Psoas muscle (tissue), 7 donors: ENCODE measurements at regions not wholly inside any gene's neighbourhood (a gene's known extent, or its start where the extent isn't known, plus 50 kb on each side); places are given as distances from the start of the nearest gene placed in this dataset.

Experiments used
- ATAC-seq, 4 donors: fragments of 200-7000 bp; cut with Tn5 transposase; one replicate each; pipeline ENCODE4 v1.9.1; 2020; ENCODE audit warnings: moderate library complexity in 3 of 4, mild to moderate bottlenecking in 2 of 4
- DNase-seq, 2 donors: peaks; one replicate each; pipeline ENCODE4 v3.0.0-alpha.2; 2020
- H3K27ac ChIP-seq: fragments of 200-600 bp; one replicate; pipeline ENCODE4 v1.8.0; 2022
- H3K27me3 ChIP-seq, 3 donors: fragments of 200-600 bp in 1 of 3; one replicate each; pipeline versions ENCODE4 v1.6.1 to v1.8.0; 2013 to 2022; ENCODE audit warnings: low read length in 2 of 3, mild to moderate bottlenecking in 2 of 3, moderate library complexity in 1 of 3; ENCODE audit not compliant: insufficient read depth in 3 of 3
- H3K36me3 ChIP-seq, 2 donors: fragments of 200-600 bp in 1 of 2; one replicate each; pipeline versions ENCODE4 v1.6.1 to v1.8.0; 2013 to 2022; ENCODE audit warnings: low read depth in 1 of 2, mild to moderate bottlenecking in 1 of 2, moderate library complexity in 1 of 2; ENCODE audit not compliant: insufficient read depth in 1 of 2
- H3K4me1 ChIP-seq: fragments of 200-600 bp; one replicate; pipeline ENCODE4 v1.8.0; 2022
- H3K4me3 ChIP-seq: fragments of 200-600 bp; one replicate; pipeline ENCODE4 v1.8.0; 2022; ENCODE audit warnings: mild to moderate bottlenecking
- H3K9me3 ChIP-seq: fragments of 200-600 bp; one replicate; pipeline ENCODE4 v1.8.0; 2022
- CTCF ChIP-seq: fragments of 200-600 bp; IDR thresholded peaks from one replicate; pipeline ENCODE4 v1.8.0; 2022; ENCODE audit warnings: antibody characterized with exemption
- WGBS, 3 donors: extraction: QIAGEN DNeasy Blood & Tissue Kit; methylation state at CpG; one replicate each; pipeline versions ENCODE4 v1.1.6 to v1.1.7; 2013; 5-methylcytosine and 5-hydroxymethylcytosine counted together
- intact Hi-C, 2 donors: fragments of 100-400 bp; cut with DNase I; formaldehyde crosslinking; loops; one replicate each; pipeline versions ENCODE4 v1.11.0 to v1.14.2; 2022
- donor health status: healthy with polysubstance abuse.
- donor health status: DM: no; HTN: no; CAD: no; lungs with moderate emphysema.
- donor health status: Bipolar disorder and iron deficiency.
- donor health status: healthy.
- donor health status: DM: yes; HTN: yes; CAD: no.
- donor health status: DM: no; HTN: no; CAD: no.
- donor health status: DM: yes; HTN: yes; CAD: no.

- WGBS, 3 donors: 28 to 46% (median 33%) methylated on average over 2 of the region's 2 CpGs
- Histone ChIP-seq H3K9me3 (no peaks in the 10 kb centered on the region), H3K4me1 (no peaks in the 10 kb centered on the region), H3K36me3 (no peaks in the 10 kb centered on the region), H3K27me3 (no peaks in the 10 kb centered on the region), H3K4me3 (no peak overlapping the region), H3K27ac (no peak overlapping the region)
- ATAC-seq: no peak
- intact Hi-C loops: no loop called here
- DNase-seq: no peak
- no peak for TF ChIP-seq CTCF
These were observed 444.2 kb downstream of the IDS start for GRCh38 chrX:149060921-149061320.
